ENCODE measurements at regions not wholly inside any gene's neighbourhood (a gene's known extent, or its start where the extent isn't known, plus 50 kb on each side); places are given as distances from the start of the nearest gene placed in this dataset.
"Not testable (repeated sequence)": the region's sequence is repeated elsewhere in the genome, so short reads cannot be mapped to it uniquely, and the experiment has no call there.

GRCh38 chr15:69554279-69554961, 101.8 kb downstream of the RPLP1 start:
- no peak for DNase-seq (ENCODE audit: low read depth in 2 of 2)

- no peak for DNase-seq (ENCODE audit: low read depth in 2 of 2)
These were observed 102.5 kb downstream of the RPLP1 start for GRCh38 chr15:69555080-69555479.

- DNase-seq (ENCODE audit: low read depth in 2 of 2) = no peak
These were observed 103.7 kb downstream of the RPLP1 start for GRCh38 chr15:69556344-69556743.

- no peak for DNase-seq (ENCODE audit: low read depth in 2 of 2)
These were observed 104.5 kb downstream of the RPLP1 start for GRCh38 chr15:69557020-69557706.

GRCh38 chr15:69557707-69558409, 105.2 kb downstream of the RPLP1 start:
- no peak for DNase-seq (ENCODE audit: low read depth in 2 of 2)

GRCh38 chr15:69559440-69560190, 107.0 kb downstream of the RPLP1 start:
- no peak for DNase-seq (ENCODE audit: low read depth in 2 of 2)

GRCh38 chr15:69561071-69561784, 108.6 kb downstream of the RPLP1 start:
- no peak for DNase-seq (ENCODE audit: low read depth in 2 of 2)

- no peak for DNase-seq (ENCODE audit: low read depth in 2 of 2)
These were observed 109.5 kb downstream of the RPLP1 start for GRCh38 chr15:69562116-69562515.

- DNase-seq (ENCODE audit: low read depth in 2 of 2) = no peak
These were observed 109.9 kb downstream of the RPLP1 start for GRCh38 chr15:69562564-69562963.

- DNase-seq (ENCODE audit: low read depth in 2 of 2) = no peak
These were observed 112.5 kb downstream of the RPLP1 start for GRCh38 chr15:69565066-69565655.

- DNase-seq (ENCODE audit: low read depth in 2 of 2) = not testable (repeated sequence)
These were observed 114.7 kb downstream of the RPLP1 start for GRCh38 chr15:69567238-69567760.

GRCh38 chr15:69568173-69569009, 115.8 kb downstream of the RPLP1 start:
- no peak for DNase-seq (ENCODE audit: low read depth in 2 of 2)

GRCh38 chr15:69570454-69570853, 117.8 kb downstream of the RPLP1 start:
- DNase-seq (ENCODE audit: low read depth in 2 of 2) = no peak

- no peak for DNase-seq (ENCODE audit: low read depth in 2 of 2)
These were observed 118.4 kb downstream of the RPLP1 start for GRCh38 chr15:69570997-69571396.

- not testable (repeated sequence) for DNase-seq (ENCODE audit: low read depth in 2 of 2)
These were observed 120.7 kb downstream of the RPLP1 start for GRCh38 chr15:69573278-69573677.

GRCh38 chr15:69573815-69574475, 121.3 kb downstream of the RPLP1 start:
- DNase-seq (ENCODE audit: low read depth in 2 of 2) = peak; percentile 41 to 44

- DNase-seq (ENCODE audit: low read depth in 2 of 2) = no peak
These were observed 121.9 kb downstream of the RPLP1 start for GRCh38 chr15:69574506-69574905.

GRCh38 chr15:69575387-69575786, 122.8 kb downstream of the RPLP1 start:
- no peak for DNase-seq (ENCODE audit: low read depth in 2 of 2)

GRCh38 chr15:69576035-69576526, 123.5 kb downstream of the RPLP1 start:
- DNase-seq (ENCODE audit: low read depth in 2 of 2) = peak; percentile 59 to 66

Measured in stimulated activated CD4-positive, alpha-beta T cell treated with anti-CD3 and anti-CD28 coated beads, Interleukin-4, amount 100 ng/mL, for 48 hours (primary cell).